PC-3 (cell line): ENCODE measurements at regions not wholly inside any gene's neighbourhood (a gene's known extent, or its start where the extent isn't known, plus 50 kb on each side); places are given as distances from the start of the nearest gene placed in this dataset.
"Not testable (repeated sequence)": the region's sequence is repeated elsewhere in the genome, so short reads cannot be mapped to it uniquely, and the experiment has no call there.

Experiments
- ATAC-seq: fragments of 200-7000 bp; cut with Tn5 transposase; 2 replicates; pipeline ENCODE4 v1.9.1; 2020; ENCODE audit warnings: mild to moderate bottlenecking, moderate library complexity
- BruUV-seq: library from RNA; stranded (reverse); fragments of 400-500 nt; replicated peaks from 2 replicates; lab custom pipeline; 2021; lab: Mats Ljungman, UMichigan
- CTCF ChIA-PET: fragments of 300-600 bp; sonication (Branson Sonifier 250); formaldehyde crosslinking; loops from one replicate; lab custom pipeline; 2022; ENCODE audit warnings: antibody characterized with exemption; lab: Charles Lee
- POLR2A ChIA-PET: fragments of 300-600 bp; sonication (Branson Sonifier 250); formaldehyde crosslinking; loops from one replicate; lab custom pipeline; 2022; ENCODE audit warnings: antibody characterized with exemption; ENCODE audit not compliant: unreplicated experiment; lab: Charles Lee
- DNase-seq: peaks from one replicate; pipeline ENCODE4 v3.0.0-alpha.2; 2015
- H2AFZ ChIP-seq: fragments of 300-600 bp; sonication (generic); 2 replicates; pipeline ENCODE4 v1.6.0; 2016; ENCODE audit warnings: antibody characterized with exemption, low read length
- H3F3A ChIP-seq: fragments of 300-600 bp; sonication (generic); one replicate; pipeline ENCODE4 v1.6.0; 2017; ENCODE audit warnings: antibody characterized with exemption, low read length, control low read depth, mild to moderate bottlenecking; ENCODE audit not compliant: unreplicated experiment
- H3K27ac ChIP-seq: fragments of 300-600 bp; sonication (generic); 2 replicates; pipeline ENCODE4 v1.5.1; 2016; ENCODE audit warnings: mild to moderate bottlenecking, low read length
- H3K27me3 ChIP-seq: fragments of 300-600 bp; sonication (generic); 2 replicates; pipeline ENCODE4 v1.6.1; 2016; ENCODE audit warnings: low read length, mixed read lengths
- H3K36me3 ChIP-seq: fragments of 300-600 bp; sonication (generic); 2 replicates; pipeline ENCODE4 v1.6.1; 2016; ENCODE audit warnings: low read depth, mixed run types, low read length, mixed read lengths
- H3K4me1 ChIP-seq: fragments of 300-600 bp; sonication (generic); 2 replicates; pipeline ENCODE4 v1.5.1; 2016; ENCODE audit warnings: low read length; ENCODE audit not compliant: insufficient read depth
- H3K4me2 ChIP-seq: fragments of 300-600 bp; sonication (generic); 2 replicates; pipeline ENCODE4 v1.6.0; 2016; ENCODE audit warnings: low read length
- H3K4me3 ChIP-seq: fragments of 300-600 bp; sonication (generic); 2 replicates; pipeline ENCODE4 v1.5.1; 2016; ENCODE audit warnings: mild to moderate bottlenecking, low read length, mixed read lengths
- H3K79me2 ChIP-seq: fragments of 300-600 bp; sonication (generic); 2 replicates; pipeline ENCODE4 v1.6.1; 2017; ENCODE audit warnings: low read length, mixed read lengths
- H3K9ac ChIP-seq: fragments of 300-600 bp; sonication (generic); 2 replicates; pipeline ENCODE4 v1.6.0; 2016; ENCODE audit warnings: mild to moderate bottlenecking, low read length
- H3K9me2 ChIP-seq: fragments of 300-600 bp; sonication (generic); replicated peaks from 2 replicates; pipeline ENCODE4 v1.6.1; 2016; ENCODE audit warnings: mixed run types, low read length, mixed read lengths
- H3K9me3 ChIP-seq: fragments of 300-600 bp; sonication (generic); 2 replicates; pipeline ENCODE4 v1.6.1; 2016; ENCODE audit warnings: low read length, mixed read lengths
- H4K20me1 ChIP-seq: fragments of 300-600 bp; sonication (generic); 2 replicates; pipeline ENCODE4 v1.6.1; 2016; ENCODE audit warnings: low read length, mixed read lengths
- CTCF ChIP-seq: fragments of 300-600 bp; sonication (generic); conservative IDR thresholded peaks from 2 replicates; pipeline ENCODE4 v1.5.1; 2017; ENCODE audit warnings: antibody characterized with exemption, low read depth, mild to moderate bottlenecking, low read length
- EZH2 ChIP-seq: fragments of 300-600 bp; sonication (generic); IDR thresholded peaks from one replicate; pipeline ENCODE4 v1.6.1; 2017; ENCODE audit warnings: antibody characterized with exemption, mild to moderate bottlenecking, low read length; ENCODE audit not compliant: unreplicated experiment
- EZH2phosphoT487 ChIP-seq: fragments of 300-600 bp; sonication (generic); IDR thresholded peaks from 2 replicates; pipeline ENCODE4 v1.6.1; 2018; ENCODE audit warnings: mild to moderate bottlenecking, antibody characterized with exemption, low read length, borderline replicate concordance
- intact Hi-C: fragments of 100-400 bp; cut with micrococcal nuclease; formaldehyde crosslinking; loops from 2 replicates; pipeline ENCODE4 v1.9.0; 2023

GRCh38 chr5:164237486-164237885 lies 732.1 kb downstream of the MAT2B start:
- no peak overlapping the region for H3K4me3 ChIP-seq
- no peak for ATAC-seq

GRCh38 chr5:164251781-164252180 lies 746.4 kb downstream of the MAT2B start:
- H3K9ac ChIP-seq, H3K36me3 ChIP-seq, H3K27me3 ChIP-seq, H3K4me2 ChIP-seq, H3K9me2 ChIP-seq, H3F3A ChIP-seq, H3K79me2 ChIP-seq, CTCF ChIA-PET, intact Hi-C loops, BruUV-seq, H4K20me1 ChIP-seq, H3K27ac ChIP-seq, H2AFZ ChIP-seq, POLR2A ChIA-PET, ATAC-seq, DNase-seq, H3K4me1 ChIP-seq, H3K9me3 ChIP-seq, H3K4me3 ChIP-seq: not testable (repeated sequence)

More at GRCh38 chr5:164237486-164237885, 732.1 kb downstream of the MAT2B start:
- Histone ChIP-seq H3K9ac (no peak overlapping the region), H2AFZ (no peak overlapping the region), H3K4me2 (no peak overlapping the region), H3K79me2 (no peaks in the 10 kb centered on the region), H3F3A (no peaks in the 10 kb centered on the region), H4K20me1 (no peaks in the 10 kb centered on the region), H3K27ac (no peak overlapping the region), H3K9me3 (0 out of 2 replicates have a peak, but pooled peaks cover 4% of the 10 kb centered on the region), H3K4me1 (no peaks in the 10 kb centered on the region), H3K27me3 (no peaks in the 10 kb centered on the region), H3K36me3 (no peaks in the 10 kb centered on the region), H3K9me2 (no peaks in the 10 kb centered on the region)
- no TSS peak for BruUV-seq
- TF ChIP-seq CTCF (no peak), EZH2phosphoT487 (no peak), EZH2 (no peak)
- ChIA-PET POLR2A (no interaction called here), CTCF (no interaction called here)
- intact Hi-C loops, result no loop called here
- no peak for DNase-seq

GRCh38 chr5:164253764-164254163 lies 748.3 kb downstream of the MAT2B start:
- Histone ChIP-seq H3K9ac (no peak overlapping the region), H3K9me2 (no peaks in the 10 kb centered on the region), H3K36me3 (no peaks in the 10 kb centered on the region), H3K4me3 (no peak overlapping the region), H2AFZ (no peak overlapping the region), H3F3A (no peaks in the 10 kb centered on the region), H3K27me3 (no peaks in the 10 kb centered on the region), H4K20me1 (no peaks in the 10 kb centered on the region), H3K9me3 (0 out of 2 replicates have a peak, but pooled peaks cover 5% of the 10 kb centered on the region), H3K4me2 (no peak overlapping the region), H3K79me2 (no peaks in the 10 kb centered on the region), H3K4me1 (no peaks in the 10 kb centered on the region), H3K27ac (no peak overlapping the region)
- no TSS peak for BruUV-seq
- CTCF ChIA-PET, result no interaction called here
- intact Hi-C loops, result no loop called here
- no peak for ATAC-seq
- DNase-seq, result no peak
- POLR2A ChIA-PET, result no interaction called here
- TF ChIP-seq CTCF, result no peak
- no peak for TF ChIP-seq EZH2phosphoT487
- no peak for TF ChIP-seq EZH2
